ENCODE measurements at regions not wholly inside any gene's neighbourhood (a gene's known extent, or its start where the extent isn't known, plus 50 kb on each side); places are given as distances from the start of the nearest gene placed in this dataset.

- Histone ChIP-seq H3K27me3 (ENCODE audit: control insufficient read depth in 3 of 3, insufficient read depth in 3 of 3, low read depth in 1 of 3, low read length in 3 of 3) (no peaks in the 10 kb centered on the region), H3K36me3 (replicated peaks in 1 of 2; ENCODE audit: control insufficient read depth in 2 of 2, insufficient read depth in 2 of 2, low read length in 2 of 2) (no peaks in the 10 kb centered on the region), H4K91ac (ENCODE audit: low read depth, low read length, poor library complexity) (no peak overlapping the region), H2BK5ac (ENCODE audit: low read length) (no peak overlapping the region), H3K14ac (ENCODE audit: low read length) (no peak overlapping the region), H3K4me3 (ENCODE audit: low read length in 2 of 2) (no peak overlapping the region), H3K4me2 (ENCODE audit: insufficient read depth, low read length, poor library complexity, severe bottlenecking) (no peak overlapping the region), H3K9ac (ENCODE audit: low read depth, low read length, poor library complexity) (no peak overlapping the region), H2BK15ac (ENCODE audit: low read length) (no peak overlapping the region), H2AK5ac (ENCODE audit: low read depth, low read length) (no peak overlapping the region), H3K23ac (ENCODE audit: low read depth, low read length, poor library complexity) (no peak overlapping the region), H3K4ac (ENCODE audit: low read length) (no peak overlapping the region), H3K27ac (replicated peaks; ENCODE audit: low read length) (no peak overlapping the region), H2BK120ac (ENCODE audit: low read depth, low read length) (no peak overlapping the region), H2AFZ (ENCODE audit: low read length) (no peak overlapping the region), H2BK12ac (ENCODE audit: low read length) (no peak overlapping the region), H3K18ac (ENCODE audit: low read length) (no peak overlapping the region), H3K9me3 (replicated peaks in 1 of 2; ENCODE audit: control insufficient read depth in 2 of 2, insufficient read depth in 1 of 2, low read depth in 1 of 2, low read length in 2 of 2) (no peaks in the 10 kb centered on the region), H4K8ac (ENCODE audit: low read depth, low read length) (no peak overlapping the region), H3K4me1 (ENCODE audit: control insufficient read depth in 2 of 2, insufficient read depth in 1 of 2, low read depth in 1 of 2, low read length in 2 of 2) (peaks cover 4 to 11% of the 10 kb centered on the region in 2 donors), H3K79me1 (ENCODE audit: low read depth, low read length) (no peaks in the 10 kb centered on the region)
- WGBS, 2 donors (ENCODE audit: extremely low coverage in 2 of 2, insufficient read length in 2 of 2, insufficient replicate concordance in 1 of 2): no CpG with 5 or more reads among the region's 5 CpGs
- no peak for DNase-seq (ENCODE audit: low spot score)
Observed at GRCh38 chr6:15986027-15986629, 142.8 kb upstream of the MYLIP start.

- no peak overlapping the region for H2BK120ac ChIP-seq (ENCODE audit: low read depth, low read length)
- H3K4ac ChIP-seq (ENCODE audit: low read length): no peak overlapping the region
- no peak overlapping the region for H2BK12ac ChIP-seq (ENCODE audit: low read length)
- no peaks in the 10 kb centered on the region for H3K36me3 ChIP-seq (replicated peaks in 1 of 2; ENCODE audit: control insufficient read depth in 2 of 2, insufficient read depth in 2 of 2, low read length in 2 of 2)
- no peak overlapping the region for H2BK15ac ChIP-seq (ENCODE audit: low read length)
- no peak overlapping the region for H3K9ac ChIP-seq (ENCODE audit: low read depth, low read length, poor library complexity)
- H3K4me2 ChIP-seq (ENCODE audit: insufficient read depth, low read length, poor library complexity, severe bottlenecking): no peak overlapping the region
- WGBS, 2 donors (ENCODE audit: extremely low coverage in 2 of 2, insufficient read length in 2 of 2, insufficient replicate concordance in 1 of 2): no CpG with 5 or more reads among the region's 3 CpGs
- H3K9me3 ChIP-seq (replicated peaks in 1 of 2; ENCODE audit: control insufficient read depth in 2 of 2, insufficient read depth in 1 of 2, low read depth in 1 of 2, low read length in 2 of 2): no peaks in the 10 kb centered on the region
- H4K91ac ChIP-seq (ENCODE audit: low read depth, low read length, poor library complexity): no peak overlapping the region
- H3K23ac ChIP-seq (ENCODE audit: low read depth, low read length, poor library complexity): no peak overlapping the region
- no peaks in the 10 kb centered on the region for H3K79me1 ChIP-seq (ENCODE audit: low read depth, low read length)
- H2BK5ac ChIP-seq (ENCODE audit: low read length): no peak overlapping the region
- H3K14ac ChIP-seq (ENCODE audit: low read length): no peak overlapping the region
- H3K4me1 ChIP-seq (ENCODE audit: control insufficient read depth in 2 of 2, insufficient read depth in 1 of 2, low read depth in 1 of 2, low read length in 2 of 2): peaks cover 4 to 11% of the 10 kb centered on the region in 2 donors
- no peak for DNase-seq (ENCODE audit: low spot score)
- no peak overlapping the region for H2AK5ac ChIP-seq (ENCODE audit: low read depth, low read length)
- H3K4me3 ChIP-seq (ENCODE audit: low read length in 2 of 2): no peak overlapping the region
- no peak overlapping the region for H4K8ac ChIP-seq (ENCODE audit: low read depth, low read length)
- H3K27ac ChIP-seq (replicated peaks; ENCODE audit: low read length): no peak overlapping the region
- H3K18ac ChIP-seq (ENCODE audit: low read length): no peak overlapping the region
- H3K27me3 ChIP-seq (ENCODE audit: control insufficient read depth in 3 of 3, insufficient read depth in 3 of 3, low read depth in 1 of 3, low read length in 3 of 3): no peaks in the 10 kb centered on the region
- H2AFZ ChIP-seq (ENCODE audit: low read length): no peak overlapping the region
Observed at GRCh38 chr6:15985379-15985959, 143.4 kb upstream of the MYLIP start.

DNA sequence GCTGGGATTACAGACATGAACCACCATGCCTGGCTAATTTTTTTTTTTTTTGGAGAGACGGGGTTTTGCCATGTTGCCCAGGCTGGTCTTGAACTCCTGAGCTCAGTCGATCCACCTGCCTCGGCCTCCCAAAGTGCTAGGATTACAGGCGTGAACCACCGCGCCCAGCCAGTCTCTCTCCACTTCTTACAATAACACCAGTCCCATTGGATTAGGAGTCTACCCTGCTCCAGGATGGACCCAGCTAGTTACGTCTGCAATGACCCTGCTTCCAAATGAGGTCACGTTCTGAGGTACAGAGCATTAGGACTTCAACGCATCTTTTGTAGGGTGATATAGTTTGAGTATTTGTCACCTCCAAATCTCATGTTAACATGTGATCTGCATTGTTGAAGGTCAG, 146.9 kb upstream of the MYLIP start:
- Histone ChIP-seq H3K9ac (ENCODE audit: low read depth, low read length, poor library complexity) (no peak overlapping the region), H3K4me3 (ENCODE audit: low read length in 2 of 2) (no peak overlapping the region), H2AFZ (ENCODE audit: low read length) (no peak overlapping the region), H3K4me1 (ENCODE audit: control insufficient read depth in 2 of 2, insufficient read depth in 1 of 2, low read depth in 1 of 2, low read length in 2 of 2) (no peaks in the 10 kb centered on the region), H3K36me3 (replicated peaks in 1 of 2; ENCODE audit: control insufficient read depth in 2 of 2, insufficient read depth in 2 of 2, low read length in 2 of 2) (no peaks in the 10 kb centered on the region), H3K27me3 (ENCODE audit: control insufficient read depth in 3 of 3, insufficient read depth in 3 of 3, low read depth in 1 of 3, low read length in 3 of 3) (no peaks in the 10 kb centered on the region), H3K27ac (replicated peaks; ENCODE audit: low read length) (no peak overlapping the region), H3K9me3 (replicated peaks in 1 of 2; ENCODE audit: control insufficient read depth in 2 of 2, insufficient read depth in 1 of 2, low read depth in 1 of 2, low read length in 2 of 2) (no peaks in the 10 kb centered on the region), H4K91ac (ENCODE audit: low read depth, low read length, poor library complexity) (no peak overlapping the region), H2BK5ac (ENCODE audit: low read length) (no peak overlapping the region), H3K79me1 (ENCODE audit: low read depth, low read length) (no peaks in the 10 kb centered on the region), H3K18ac (ENCODE audit: low read length) (no peak overlapping the region), H3K4me2 (ENCODE audit: insufficient read depth, low read length, poor library complexity, severe bottlenecking) (no peak overlapping the region), H3K4ac (ENCODE audit: low read length) (no peak overlapping the region), H4K8ac (ENCODE audit: low read depth, low read length) (no peak overlapping the region), H2BK120ac (ENCODE audit: low read depth, low read length) (no peak overlapping the region), H3K14ac (ENCODE audit: low read length) (no peak overlapping the region), H3K23ac (ENCODE audit: low read depth, low read length, poor library complexity) (no peak overlapping the region), H2BK15ac (ENCODE audit: low read length) (no peak overlapping the region), H2BK12ac (ENCODE audit: low read length) (no peak overlapping the region), H2AK5ac (ENCODE audit: low read depth, low read length) (no peak overlapping the region)
- no peak for DNase-seq (ENCODE audit: low spot score)
- no CpG with 5 or more reads among the region's 9 CpGs for WGBS, 2 donors (ENCODE audit: extremely low coverage in 2 of 2, insufficient read length in 2 of 2, insufficient replicate concordance in 1 of 2)

GRCh38 chr6:15980801-15981200, 148.1 kb upstream of the MYLIP start:
- Histone ChIP-seq H3K18ac (ENCODE audit: low read length) (no peak overlapping the region), H2BK120ac (ENCODE audit: low read depth, low read length) (no peak overlapping the region), H3K4me3 (ENCODE audit: low read length in 2 of 2) (no peak overlapping the region), H2BK12ac (ENCODE audit: low read length) (no peak overlapping the region), H3K14ac (ENCODE audit: low read length) (no peak overlapping the region), H3K23ac (ENCODE audit: low read depth, low read length, poor library complexity) (no peak overlapping the region), H2BK15ac (ENCODE audit: low read length) (no peak overlapping the region), H2AFZ (ENCODE audit: low read length) (no peak overlapping the region), H4K8ac (ENCODE audit: low read depth, low read length) (no peak overlapping the region), H3K4me1 (ENCODE audit: control insufficient read depth in 2 of 2, insufficient read depth in 1 of 2, low read depth in 1 of 2, low read length in 2 of 2) (no peaks in the 10 kb centered on the region), H3K27ac (replicated peaks; ENCODE audit: low read length) (no peak overlapping the region), H3K79me1 (ENCODE audit: low read depth, low read length) (no peaks in the 10 kb centered on the region), H2BK5ac (ENCODE audit: low read length) (no peak overlapping the region), H3K9ac (ENCODE audit: low read depth, low read length, poor library complexity) (no peak overlapping the region), H3K36me3 (replicated peaks in 1 of 2; ENCODE audit: control insufficient read depth in 2 of 2, insufficient read depth in 2 of 2, low read length in 2 of 2) (no peaks in the 10 kb centered on the region), H4K91ac (ENCODE audit: low read depth, low read length, poor library complexity) (no peak overlapping the region), H3K4ac (ENCODE audit: low read length) (no peak overlapping the region), H3K27me3 (ENCODE audit: control insufficient read depth in 3 of 3, insufficient read depth in 3 of 3, low read depth in 1 of 3, low read length in 3 of 3) (no peaks in the 10 kb centered on the region), H2AK5ac (ENCODE audit: low read depth, low read length) (no peak overlapping the region), H3K9me3 (replicated peaks in 1 of 2; ENCODE audit: control insufficient read depth in 2 of 2, insufficient read depth in 1 of 2, low read depth in 1 of 2, low read length in 2 of 2) (no peaks in the 10 kb centered on the region), H3K4me2 (ENCODE audit: insufficient read depth, low read length, poor library complexity, severe bottlenecking) (no peak overlapping the region)
- no peak for DNase-seq (ENCODE audit: low spot score)
- WGBS, 2 donors (ENCODE audit: extremely low coverage in 2 of 2, insufficient read length in 2 of 2, insufficient replicate concordance in 1 of 2): no CpG with 5 or more reads among the region's 4 CpGs
